ENCODE measurements at regions not wholly inside any gene's neighbourhood (a gene's known extent, or its start where the extent isn't known, plus 50 kb on each side); places are given as distances from the start of the nearest gene placed in this dataset.

DNA sequence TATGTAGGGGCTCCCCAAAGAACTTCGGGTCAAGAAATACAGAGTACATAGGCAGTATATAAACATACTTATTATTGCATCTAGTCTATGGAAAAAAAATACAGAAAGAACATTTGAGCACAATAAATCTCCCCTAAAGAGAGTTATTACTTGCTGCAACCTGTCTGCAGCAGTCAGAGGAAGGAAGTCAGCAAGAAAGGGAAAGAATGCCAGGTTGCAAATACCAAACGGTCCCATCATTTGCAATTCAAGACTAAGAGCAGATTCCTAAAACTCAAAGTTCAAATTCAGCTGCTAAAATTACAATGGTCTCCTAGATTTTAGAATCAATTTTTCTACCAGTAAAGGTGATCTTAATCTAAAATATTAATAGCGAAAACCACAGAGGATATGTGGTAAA lies 236.2 kb upstream of the NUDT6 start:
- TF ChIP-seq POLR2A (IDR thresholded peaks at IDR 0.05; ENCODE audit: low read depth, low read length): no peak
- no peak for TF ChIP-seq POLR2AphosphoS5 (IDR thresholded peaks at IDR 0.05; ENCODE audit: low read depth, low read length)
- no peak for TF ChIP-seq TAF1 (IDR thresholded peaks at IDR 0.05; ENCODE audit: borderline replicate concordance, low read depth, low read length)
